Activated CD4-positive, alpha-beta T cell treated with anti-CD3 and anti-CD28 coated beads, Interleukin-2, Interleukin-6, amounts not matched to agents 100 ng/mL and 50 ng/mL, durations not matched to agents 16 hours and 8 hours (primary cell): ENCODE measurements at regions not wholly inside any gene's neighbourhood (a gene's known extent, or its start where the extent isn't known, plus 50 kb on each side); places are given as distances from the start of the nearest gene placed in this dataset.
"Not testable (repeated sequence)": the region's sequence is repeated elsewhere in the genome, so short reads cannot be mapped to it uniquely, and the experiment has no call there.

Experiments
- DNase-seq: peaks from one replicate; pipeline ENCODE4 v3.0.0-alpha.2; 2020

DNA sequence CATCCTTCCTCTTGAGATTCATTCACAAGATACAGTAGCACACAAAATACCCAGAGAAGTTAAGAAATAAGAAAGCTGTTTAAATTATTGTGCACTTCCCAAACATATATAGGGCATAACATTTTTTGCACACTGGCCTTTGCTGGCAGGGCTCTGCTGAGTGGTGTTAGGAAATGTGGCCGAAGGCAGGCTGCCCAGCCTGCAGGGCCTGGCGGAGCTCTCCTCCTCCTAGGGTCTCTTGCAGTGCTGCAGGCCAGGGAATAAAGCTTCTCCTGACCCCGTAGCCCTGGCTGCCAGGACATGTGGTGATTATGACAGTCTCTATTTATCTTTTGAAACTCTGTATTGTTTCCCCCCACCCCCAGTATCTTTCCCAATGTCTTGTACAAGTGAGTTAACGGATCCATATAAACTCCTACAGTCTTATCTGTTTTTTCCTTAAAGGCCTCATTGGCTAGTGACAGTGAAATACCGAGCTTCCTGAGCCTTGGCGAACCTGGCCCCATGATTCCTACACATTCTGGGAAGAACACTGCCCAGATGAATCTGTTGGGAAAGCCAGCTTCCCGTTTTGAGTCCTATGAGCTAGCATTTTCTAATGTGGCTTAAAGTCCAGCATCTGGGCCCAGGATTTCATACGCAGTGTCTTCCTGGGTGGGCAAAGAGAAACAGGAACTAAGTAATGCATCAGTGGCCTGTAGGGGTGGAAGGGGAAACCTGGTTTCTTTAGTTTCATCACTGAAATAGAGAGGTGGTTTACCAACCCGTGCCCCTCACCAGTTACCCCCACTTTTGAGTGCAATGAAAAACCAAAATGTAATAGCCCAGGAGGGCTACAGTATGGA, 310.3 kb downstream of the BCL2L11 start:
- not testable (repeated sequence) for DNase-seq

DNA sequence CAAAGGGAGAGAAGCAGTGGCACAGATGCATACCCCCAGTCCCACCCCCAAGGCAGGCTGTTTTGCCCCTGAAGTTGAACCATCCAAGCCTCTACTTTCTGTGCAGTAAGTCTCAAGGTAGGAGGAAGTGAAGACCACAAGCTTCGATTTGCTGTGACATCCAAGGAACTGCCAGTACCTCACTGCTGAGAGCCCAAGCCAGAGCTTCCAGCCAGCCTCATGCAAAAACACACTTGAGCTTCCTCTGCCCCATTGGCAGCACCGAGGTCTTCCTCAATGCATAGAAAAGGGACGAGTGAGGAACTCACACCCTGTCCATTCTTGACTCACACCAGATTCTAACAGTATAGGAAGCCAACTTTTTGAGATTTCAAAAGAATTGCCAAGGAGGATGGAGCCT, 311.7 kb downstream of the BCL2L11 start:
- not testable (repeated sequence) for DNase-seq

GRCh38 chr2:111432916-111433499, 312.3 kb downstream of the BCL2L11 start:
- DNase-seq: not testable (repeated sequence)

DNA sequence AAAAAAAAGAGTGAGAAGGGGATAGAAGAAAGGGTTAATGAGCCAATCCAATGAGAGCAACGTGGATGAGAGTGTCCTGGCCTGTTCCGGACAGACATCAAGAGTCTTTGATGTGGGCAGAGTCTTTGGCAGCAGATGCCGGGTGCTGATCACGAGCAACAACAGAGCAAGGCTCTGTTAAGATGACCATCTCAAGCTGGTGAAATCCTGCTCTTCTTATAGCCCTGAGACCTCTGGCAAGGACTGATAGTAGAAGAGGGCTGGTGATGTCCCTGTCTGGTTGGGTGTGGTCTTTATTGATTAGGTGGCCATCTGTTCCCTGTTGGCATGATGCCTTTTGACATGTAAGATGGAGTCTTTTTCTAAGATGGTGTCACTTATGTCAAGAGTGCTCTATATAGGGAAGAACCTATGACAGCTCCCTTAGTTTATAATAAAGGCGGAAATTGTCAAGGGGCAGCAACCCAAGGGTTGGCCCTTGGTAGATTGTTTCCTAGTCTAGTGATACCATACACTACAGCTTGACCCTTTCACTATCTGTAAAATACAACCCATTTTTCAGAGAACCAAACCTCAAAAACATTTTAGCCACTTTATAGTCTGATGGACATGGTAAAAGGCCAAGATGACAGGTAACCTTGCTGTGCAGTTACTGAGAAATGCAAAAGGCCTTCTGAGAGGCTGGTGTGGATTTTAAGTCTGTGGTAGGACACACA, 313.3 kb downstream of the BCL2L11 start:
- not testable (repeated sequence) for DNase-seq

DNA sequence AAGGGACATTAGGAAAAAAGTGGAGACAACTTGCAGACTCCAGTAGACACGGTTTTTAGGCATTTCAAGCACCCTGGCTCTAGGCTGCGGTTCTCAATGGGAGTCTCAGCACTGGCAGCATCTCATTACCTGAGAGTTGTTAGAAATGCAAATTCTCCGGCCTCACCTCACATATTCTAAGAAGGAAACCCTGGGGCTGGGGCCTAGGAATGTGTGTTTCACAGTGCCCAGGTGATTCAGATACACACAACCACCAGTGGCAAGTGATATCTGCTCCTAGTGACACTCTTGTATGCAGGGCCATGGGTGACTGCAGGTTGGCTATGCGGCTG, 313.9 kb downstream of the BCL2L11 start:
- DNase-seq: not testable (repeated sequence)

DNA sequence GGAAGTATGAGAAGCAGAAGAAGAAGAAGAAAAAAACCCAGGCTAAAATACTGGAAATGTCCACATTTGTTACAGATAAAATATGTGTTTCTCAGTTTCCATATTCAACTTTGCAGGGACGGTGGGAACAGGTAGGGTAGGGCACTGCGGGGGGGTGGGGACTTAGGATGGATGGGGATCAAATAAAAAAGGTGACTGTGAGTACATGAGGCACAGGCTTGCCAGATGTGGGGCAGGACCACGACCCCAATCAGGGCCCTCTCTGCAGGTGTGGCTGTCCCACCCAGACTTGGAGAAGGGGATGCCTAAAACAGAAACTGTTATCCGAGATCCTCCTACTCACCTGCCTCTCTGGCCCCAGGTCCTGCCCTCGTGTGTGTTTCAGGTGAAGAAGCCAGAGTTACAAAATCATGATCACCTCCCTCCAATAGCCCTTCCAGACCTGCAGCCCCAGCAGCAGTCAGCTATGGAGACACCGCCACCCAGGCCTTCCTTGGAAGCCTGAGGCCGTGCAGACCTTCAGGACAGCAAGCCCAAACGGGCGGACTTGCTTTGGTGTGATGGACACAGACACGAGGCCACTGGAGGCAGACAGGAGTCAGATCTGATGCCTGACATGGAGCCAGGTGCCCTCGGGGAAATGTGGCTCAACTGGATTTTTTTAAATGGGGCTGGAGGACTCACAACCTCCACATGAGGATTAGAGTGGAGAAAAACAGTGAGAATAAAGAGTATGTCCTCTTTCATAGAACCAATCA, 315.0 kb downstream of the BCL2L11 start:
- not testable (repeated sequence) for DNase-seq

DNA sequence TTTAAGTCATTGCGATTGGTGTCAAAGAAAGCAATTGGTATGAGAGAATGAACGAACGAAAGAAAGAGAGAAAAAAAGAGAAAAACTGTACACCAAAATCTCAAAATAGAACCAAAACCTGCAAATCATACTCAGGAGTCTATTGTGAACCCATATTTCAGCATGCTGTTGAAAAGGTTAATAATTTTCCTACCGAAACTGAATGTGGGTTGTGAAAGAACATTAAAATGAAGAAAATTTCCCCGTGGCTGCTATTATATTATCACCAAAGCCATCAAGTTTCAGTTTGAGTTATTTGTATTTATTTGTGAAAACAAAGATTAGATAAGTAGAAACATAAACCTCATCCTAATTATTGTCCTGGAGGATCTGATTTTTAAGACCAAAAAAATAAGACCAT, 315.7 kb downstream of the BCL2L11 start:
- peak; percentile 26 for DNase-seq

- DNase-seq: not testable (repeated sequence)
Measured at GRCh38 chr2:111437288-111437990, 316.7 kb downstream of the BCL2L11 start.

- not testable (repeated sequence) for DNase-seq
Measured at GRCh38 chr2:111438161-111438560, 317.4 kb downstream of the BCL2L11 start.

GRCh38 chr2:111439237-111439636, 318.5 kb downstream of the BCL2L11 start:
- DNase-seq: not testable (repeated sequence)

GRCh38 chr2:111441614-111442013, 320.9 kb downstream of the BCL2L11 start:
- peak; percentile 29 for DNase-seq

DNA sequence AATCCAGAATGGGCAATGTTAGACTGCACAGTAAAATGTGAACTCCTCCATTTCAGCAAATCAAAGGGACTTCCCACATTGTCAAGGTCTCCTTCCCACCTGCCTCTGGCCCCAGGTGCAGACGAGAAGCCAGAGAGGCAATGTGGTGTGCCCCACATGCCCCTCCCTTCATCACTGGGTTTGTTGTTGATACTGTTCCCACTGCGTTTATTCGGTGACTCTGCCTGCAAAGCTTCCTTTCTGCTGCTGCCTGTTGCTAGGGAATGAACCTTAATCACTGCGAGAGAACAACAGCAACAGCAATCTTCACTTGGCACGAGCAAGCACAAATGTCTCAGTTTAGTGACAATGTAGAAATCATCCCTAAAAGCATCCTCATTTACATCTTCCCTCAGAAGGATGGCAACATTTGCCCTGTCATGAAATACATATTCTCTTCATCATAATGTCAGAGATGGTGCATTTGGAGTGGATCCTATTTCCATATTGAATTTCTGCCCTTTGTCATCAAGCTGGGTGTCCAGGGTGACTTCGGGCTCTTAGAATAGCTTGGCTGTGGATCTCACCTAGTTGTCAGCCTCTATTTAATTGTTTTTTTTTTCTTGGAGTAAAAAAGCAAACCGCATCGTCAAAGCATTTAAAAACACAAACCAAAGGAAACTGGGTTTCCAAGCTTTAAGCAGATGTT, 322.2 kb downstream of the BCL2L11 start:
- not testable (repeated sequence) for DNase-seq

DNA sequence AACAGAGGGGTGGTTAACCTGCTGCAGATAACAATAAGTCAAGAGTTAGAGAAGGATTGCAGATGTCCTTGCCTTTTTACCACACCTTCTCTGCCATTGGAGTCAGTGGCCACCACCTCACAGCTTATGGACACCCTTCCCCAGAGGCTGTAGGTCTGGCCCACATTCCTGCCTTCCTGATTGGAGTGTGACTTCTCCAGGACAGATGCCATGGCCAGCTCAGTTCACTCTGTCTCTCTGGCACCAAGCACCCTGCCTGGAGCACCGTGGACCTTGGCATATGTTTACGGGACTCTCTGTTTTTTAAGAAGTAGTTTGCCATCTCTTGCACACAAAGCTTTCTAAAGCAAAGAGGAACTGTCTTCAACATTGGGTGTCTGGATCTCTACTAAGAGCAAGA, 323.8 kb downstream of the BCL2L11 start:
- DNase-seq: not testable (repeated sequence)

- DNase-seq: not testable (repeated sequence)
Measured at GRCh38 chr2:111445191-111445929, 324.6 kb downstream of the BCL2L11 start.

DNA sequence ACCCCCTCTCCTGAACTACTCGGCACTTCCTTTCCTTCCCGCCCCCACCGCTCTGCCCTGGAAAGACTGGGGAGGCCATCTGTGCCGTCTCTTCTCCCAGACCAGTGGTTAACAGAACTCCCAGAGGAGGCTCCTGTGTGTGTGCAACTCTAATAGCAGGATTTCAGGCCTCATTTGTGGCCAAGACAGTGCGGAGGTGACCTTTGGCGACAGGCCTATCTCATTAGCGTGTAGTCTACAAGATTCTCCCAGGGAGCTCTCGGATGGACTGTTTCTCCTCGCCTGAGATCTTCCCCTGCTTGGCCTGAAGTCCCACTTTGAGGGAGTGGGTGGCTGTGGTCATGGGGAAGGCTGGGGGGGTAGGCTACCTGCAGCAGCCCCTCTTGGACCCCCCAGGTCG, 325.2 kb downstream of the BCL2L11 start:
- not testable (repeated sequence) for DNase-seq

DNA sequence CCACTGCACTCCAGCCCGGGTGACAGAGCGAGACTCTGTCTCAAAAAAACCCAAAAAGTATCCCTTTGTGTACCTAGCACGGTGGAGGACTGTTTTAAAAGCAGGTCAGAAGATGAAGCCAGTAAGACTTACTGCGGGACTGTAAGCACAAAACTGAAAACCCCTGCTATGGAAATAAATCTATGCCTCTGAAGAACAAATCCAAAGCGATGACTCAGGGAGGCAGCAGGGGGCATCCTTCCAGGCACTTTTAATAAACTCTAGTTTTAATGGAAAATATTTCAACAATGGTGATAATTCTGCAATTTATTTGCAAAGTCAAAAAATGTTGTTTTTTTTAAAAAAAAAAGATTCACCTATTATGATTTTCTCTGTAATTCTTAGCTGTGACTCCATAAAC, 326.8 kb downstream of the BCL2L11 start:
- not testable (repeated sequence) for DNase-seq

DNA sequence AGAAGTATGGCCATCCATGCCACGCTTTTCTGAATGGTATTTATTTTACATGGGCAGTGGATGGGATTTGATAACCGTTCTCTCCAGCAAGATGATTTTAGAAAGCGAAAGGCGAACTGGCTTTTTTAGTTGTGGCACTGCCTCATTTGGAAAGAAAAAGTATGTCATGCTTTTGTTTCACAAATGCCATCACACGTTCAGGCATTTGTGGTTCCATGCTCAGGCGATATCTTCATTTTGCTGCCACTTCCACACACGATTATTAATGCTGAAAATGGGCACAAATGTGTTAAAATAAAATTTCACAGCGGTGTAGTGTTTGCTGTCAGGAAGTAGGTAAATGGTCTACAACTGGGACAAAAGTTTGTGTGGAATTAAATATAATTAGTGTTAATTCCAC, 328.1 kb downstream of the BCL2L11 start:
- DNase-seq: not testable (repeated sequence)

GRCh38 chr2:111450526-111450925, 329.8 kb downstream of the BCL2L11 start:
- not testable (repeated sequence) for DNase-seq

DNA sequence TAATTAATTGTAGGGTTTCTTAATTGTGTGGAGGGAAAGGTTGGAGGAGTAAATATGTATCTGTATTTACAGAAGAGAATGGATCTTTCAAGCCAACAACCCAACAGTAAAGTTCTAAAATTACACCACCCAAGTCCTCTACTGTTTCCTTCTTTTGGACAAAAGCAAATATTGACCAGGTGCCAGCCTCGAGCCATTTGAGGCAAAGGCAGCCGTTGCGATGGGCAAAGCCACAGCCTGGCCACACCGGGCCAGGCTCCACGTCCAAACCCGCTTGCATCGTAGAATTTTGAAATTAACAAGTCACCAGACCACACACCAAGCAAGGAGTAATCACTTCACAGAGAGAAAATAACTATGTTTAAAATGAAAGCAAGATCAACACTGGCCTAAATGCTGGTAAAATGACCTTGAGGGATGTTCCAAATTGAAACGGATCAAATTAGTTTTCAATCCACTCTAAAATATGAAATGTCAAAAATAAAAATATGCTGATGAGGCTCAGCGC, 331.0 kb downstream of the BCL2L11 start:
- DNase-seq: not testable (repeated sequence)

DNA sequence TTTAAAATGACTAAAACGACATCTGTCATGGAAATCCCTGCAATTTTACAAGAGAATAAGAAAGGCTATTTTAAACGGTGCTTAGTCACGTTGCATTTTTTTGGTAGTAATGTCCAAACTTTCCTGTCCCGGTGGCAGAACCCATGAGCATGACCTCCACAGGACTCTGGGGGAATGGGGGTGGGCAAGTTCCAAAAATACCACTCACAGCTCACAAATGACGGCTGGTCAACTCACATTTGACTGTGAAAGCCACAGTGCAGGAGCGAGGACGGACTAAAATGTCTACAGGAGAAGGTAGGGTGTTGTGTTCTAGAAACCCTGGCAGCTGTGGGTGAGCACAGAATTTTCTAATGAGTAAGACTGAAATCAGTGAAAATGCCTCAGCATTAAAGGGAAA, 331.5 kb downstream of the BCL2L11 start:
- peak; percentile 25 for DNase-seq

DNA sequence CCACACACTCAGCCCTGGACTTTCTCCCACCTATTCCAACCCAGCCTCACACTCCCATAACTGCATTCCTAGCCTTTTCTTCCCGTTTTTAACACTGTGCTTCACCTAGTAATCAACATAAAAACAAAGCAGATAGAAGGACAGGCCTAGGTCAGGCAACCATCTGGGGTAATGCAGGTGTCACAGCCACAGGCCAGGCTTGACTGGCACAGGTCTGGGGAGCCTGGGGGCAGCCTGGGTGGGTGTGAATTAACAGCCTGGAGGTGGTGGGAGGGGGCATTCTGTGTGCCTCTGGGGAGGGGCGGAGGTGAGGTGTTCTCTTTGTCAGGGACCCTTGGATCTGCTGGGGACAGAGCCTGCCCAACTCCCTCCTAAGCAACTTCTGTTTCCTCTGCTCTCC, 332.6 kb downstream of the BCL2L11 start:
- not testable (repeated sequence) for DNase-seq
